HUES6 (cell line): ENCODE measurements at regions not wholly inside any gene's neighbourhood (a gene's known extent, or its start where the extent isn't known, plus 50 kb on each side); places are given as distances from the start of the nearest gene placed in this dataset.

Experiments
- H3K27ac ChIP-seq: 2 replicates; pipeline ENCODE4 v1.7.0; 2013; ENCODE audit warnings: low read depth, mild to moderate bottlenecking, low read length, inconsistent platforms
- H3K27me3 ChIP-seq: 2 replicates; pipeline ENCODE4 v1.6.1; 2013; ENCODE audit warnings: low read length; ENCODE audit not compliant: control insufficient read depth, insufficient read depth
- H3K36me3 ChIP-seq: 2 replicates; pipeline ENCODE4 v1.6.1; 2013; ENCODE audit warnings: low read length; ENCODE audit not compliant: control insufficient read depth, insufficient read depth
- H3K4me1 ChIP-seq: 2 replicates; pipeline ENCODE4 v1.6.1; 2013; ENCODE audit warnings: low read length; ENCODE audit not compliant: control insufficient read depth, insufficient read depth
- H3K4me3 ChIP-seq: 2 replicates; pipeline ENCODE4 v1.5.1; 2013; ENCODE audit warnings: low read depth, low read length
- H3K9ac ChIP-seq: one replicate; pipeline ENCODE4 v1.6.1; 2013; ENCODE audit warnings: mild to moderate bottlenecking, low read length
- H3K9me3 ChIP-seq: 2 replicates; pipeline ENCODE4 v1.6.1; 2013; ENCODE audit warnings: low read depth, low read length; ENCODE audit not compliant: control insufficient read depth, insufficient read depth

DNA sequence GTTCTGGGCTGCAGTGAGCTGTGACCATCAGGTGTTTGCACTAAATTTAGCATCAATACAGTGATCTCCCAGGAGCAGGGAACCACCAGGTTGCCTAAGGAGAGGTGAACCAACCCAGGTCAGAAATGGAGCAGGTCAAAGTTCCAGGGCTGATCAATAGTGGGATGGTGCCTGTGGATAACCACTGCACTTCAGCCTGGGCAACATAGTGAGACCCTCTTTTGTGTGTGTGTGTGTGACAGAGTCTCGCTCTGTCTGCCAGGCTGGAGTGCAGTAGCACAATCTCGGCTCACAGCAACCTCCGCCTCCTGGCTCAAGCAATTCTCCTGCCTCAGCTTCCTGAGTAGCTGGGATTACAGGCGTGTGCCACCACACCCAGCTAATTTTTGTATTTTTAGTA, 163.7 kb upstream of the SERTAD2 start:
- Histone ChIP-seq H3K9me3 (no peaks in the 10 kb centered on the region), H3K27ac (no peak overlapping the region), H3K36me3 (no peaks in the 10 kb centered on the region), H3K4me1 (peaks cover 3% of the 10 kb centered on the region; the same call in 1 of the 2 replicates), H3K4me3 (no peak overlapping the region), H3K9ac (no peak overlapping the region), H3K27me3 (no peaks in the 10 kb centered on the region)

DNA sequence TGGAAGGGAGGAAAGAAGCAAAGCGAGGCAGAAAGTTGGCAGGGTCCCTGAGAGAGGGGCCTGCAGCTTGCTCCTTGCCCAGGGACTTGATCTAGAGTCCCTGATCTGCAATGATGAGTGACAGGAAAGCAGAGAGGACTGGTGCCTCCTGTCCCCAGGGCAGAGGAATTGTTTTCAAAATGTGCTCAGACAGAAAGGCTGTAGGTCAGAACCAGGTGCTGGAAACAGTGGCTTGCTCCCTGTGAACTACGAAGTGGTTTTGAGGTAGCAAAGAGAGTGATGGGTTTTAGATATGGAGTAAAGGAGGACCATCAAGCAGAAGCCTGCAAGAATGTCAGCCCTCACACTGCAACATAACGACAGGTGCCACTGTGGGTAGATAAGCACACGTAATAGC, 164.9 kb upstream of the SERTAD2 start:
- H3K4me3 ChIP-seq = no peak overlapping the region
- H3K9me3 ChIP-seq = no peaks in the 10 kb centered on the region
- H3K9ac ChIP-seq = no peak overlapping the region
- H3K27ac ChIP-seq = no peak overlapping the region
- no peaks in the 10 kb centered on the region for H3K27me3 ChIP-seq
- H3K36me3 ChIP-seq = no peaks in the 10 kb centered on the region
- peaks cover 9% of the 10 kb centered on the region for H3K4me1 ChIP-seq

GRCh38 chr2:64819361-64819760, 165.6 kb upstream of the SERTAD2 start:
- H3K9ac ChIP-seq = no peak overlapping the region
- no peak overlapping the region for H3K4me3 ChIP-seq
- no peak overlapping the region for H3K27ac ChIP-seq
- peaks cover 14% of the 10 kb centered on the region for H3K4me1 ChIP-seq
- no peaks in the 10 kb centered on the region for H3K9me3 ChIP-seq
- H3K36me3 ChIP-seq = no peaks in the 10 kb centered on the region
- H3K27me3 ChIP-seq = no peaks in the 10 kb centered on the region

DNA sequence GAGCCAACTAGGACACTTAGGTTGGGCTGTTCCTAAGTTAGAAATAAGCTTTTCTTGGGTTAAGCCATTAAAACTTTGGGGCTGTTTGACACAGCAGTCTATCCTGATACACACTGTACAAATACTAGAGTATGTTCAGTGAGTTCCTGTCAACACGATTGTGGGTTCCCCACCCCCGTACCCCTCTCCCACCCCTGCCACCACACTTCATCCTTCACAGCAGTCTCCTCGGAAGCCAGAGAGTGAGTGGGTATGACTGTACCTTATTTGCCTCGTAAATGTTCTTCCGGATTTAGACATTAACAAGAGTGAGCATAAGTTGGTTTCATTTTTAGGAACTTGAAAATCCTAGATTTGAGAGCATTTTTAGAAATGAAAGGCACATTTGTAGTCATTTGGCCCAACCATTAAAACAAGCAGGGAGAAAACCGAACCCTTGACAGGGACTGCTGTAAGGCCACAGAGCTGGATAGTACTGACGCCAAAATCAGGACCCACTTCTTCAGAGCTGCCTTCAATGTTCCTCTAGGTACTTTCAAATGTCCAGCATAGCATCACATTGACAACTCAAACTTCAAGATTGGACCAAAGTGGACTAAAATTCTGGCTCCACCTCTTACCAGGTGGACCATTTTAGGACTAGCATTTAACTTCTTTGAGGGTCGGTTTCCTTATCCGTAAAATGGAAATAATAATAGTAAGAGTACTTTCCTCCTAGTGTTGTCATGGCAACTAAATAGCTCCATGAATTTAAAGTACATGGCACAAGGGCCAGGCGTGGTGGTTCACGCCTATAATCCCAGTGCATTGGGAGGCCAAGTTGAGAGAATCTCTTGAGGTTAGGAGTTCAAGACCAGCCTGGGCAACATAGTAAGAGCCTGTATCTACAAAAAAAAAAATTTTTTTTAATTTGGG, 166.3 kb upstream of the SERTAD2 start:
- H3K9ac ChIP-seq = no peak overlapping the region
- H3K9me3 ChIP-seq = no peaks in the 10 kb centered on the region
- no peak overlapping the region for H3K4me3 ChIP-seq
- H3K36me3 ChIP-seq = no peaks in the 10 kb centered on the region
- no peaks in the 10 kb centered on the region for H3K27me3 ChIP-seq
- no peak overlapping the region for H3K27ac ChIP-seq
- peaks cover 20% of the 10 kb centered on the region for H3K4me1 ChIP-seq

GRCh38 chr2:64820901-64821300, 167.2 kb upstream of the SERTAD2 start:
- H3K9ac ChIP-seq = no peak overlapping the region
- no peaks in the 10 kb centered on the region for H3K36me3 ChIP-seq
- H3K27ac ChIP-seq = no peak overlapping the region
- H3K4me3 ChIP-seq = no peak overlapping the region
- no peaks in the 10 kb centered on the region for H3K27me3 ChIP-seq
- no peaks in the 10 kb centered on the region for H3K9me3 ChIP-seq
- peaks cover 24% of the 10 kb centered on the region for H3K4me1 ChIP-seq

GRCh38 chr2:64823794-64824193, 165.4 kb upstream of the SLC1A4 start:
- H3K36me3 ChIP-seq = no peaks in the 10 kb centered on the region
- no peaks in the 10 kb centered on the region for H3K27me3 ChIP-seq
- no peak overlapping the region for H3K27ac ChIP-seq
- H3K4me1 ChIP-seq = peaks cover 21% of the 10 kb centered on the region
- no peak overlapping the region for H3K9ac ChIP-seq
- no peak overlapping the region for H3K4me3 ChIP-seq
- peaks cover 3% of the 10 kb centered on the region; the same call in 1 of the 2 replicates for H3K9me3 ChIP-seq

GRCh38 chr2:64825831-64826491, 163.2 kb upstream of the SLC1A4 start:
- no peaks in the 10 kb centered on the region for H3K36me3 ChIP-seq
- peaks cover 21% of the 10 kb centered on the region for H3K4me1 ChIP-seq
- H3K9ac ChIP-seq = no peak overlapping the region
- H3K9me3 ChIP-seq = peaks cover 3% of the 10 kb centered on the region; the same call in 1 of the 2 replicates
- H3K27ac ChIP-seq = no peak overlapping the region
- no peaks in the 10 kb centered on the region for H3K27me3 ChIP-seq
- H3K4me3 ChIP-seq = no peak overlapping the region

DNA sequence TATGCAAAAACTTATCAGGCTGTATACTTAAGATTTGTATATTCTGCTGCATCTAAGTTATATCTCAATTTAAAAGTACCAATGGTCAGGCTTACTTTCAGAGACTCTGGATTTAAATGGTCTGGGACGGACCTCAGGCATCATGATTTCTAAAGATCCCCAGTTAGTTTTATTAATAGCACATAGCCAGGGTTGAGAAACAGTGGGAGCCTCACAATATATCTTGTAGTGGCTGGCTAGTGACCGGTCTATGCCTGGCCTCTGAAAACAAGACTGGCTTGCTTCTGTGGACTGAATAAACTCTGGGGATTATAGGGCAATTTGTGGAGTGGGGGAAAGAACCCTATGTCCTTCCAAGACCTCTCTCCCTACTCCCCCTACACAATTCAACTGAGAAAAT, 162.5 kb upstream of the SLC1A4 start:
- Histone ChIP-seq H3K9me3 (peaks cover 3% of the 10 kb centered on the region; the same call in 1 of the 2 replicates), H3K36me3 (no peaks in the 10 kb centered on the region), H3K27me3 (no peaks in the 10 kb centered on the region), H3K27ac (no peak overlapping the region), H3K4me3 (no peak overlapping the region), H3K9ac (no peak overlapping the region), H3K4me1 (peaks cover 21% of the 10 kb centered on the region)

DNA sequence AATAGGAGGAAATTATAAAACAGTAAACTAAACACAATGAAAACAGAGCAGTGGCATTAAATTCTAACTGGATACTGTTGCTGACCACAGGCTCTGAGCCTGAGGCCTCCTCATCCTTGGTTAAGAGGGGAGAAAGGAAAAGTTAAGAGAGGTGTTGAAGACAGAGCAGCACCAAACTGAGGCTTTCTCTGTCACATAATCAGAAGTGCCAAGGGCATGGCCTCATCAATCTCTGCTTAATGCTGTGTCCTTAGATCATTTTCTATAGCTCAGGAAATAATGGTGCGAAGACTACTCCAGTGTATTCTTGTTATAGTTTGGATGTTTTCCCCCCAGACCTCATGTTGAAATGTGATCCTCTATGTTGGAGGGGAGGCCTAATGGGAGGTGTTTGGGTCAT, 160.9 kb upstream of the SLC1A4 start:
- no peak overlapping the region for H3K9ac ChIP-seq
- H3K4me3 ChIP-seq = no peak overlapping the region
- no peaks in the 10 kb centered on the region for H3K36me3 ChIP-seq
- peaks cover 3% of the 10 kb centered on the region; the same call in 1 of the 2 replicates for H3K9me3 ChIP-seq
- H3K27me3 ChIP-seq = no peaks in the 10 kb centered on the region
- no peak overlapping the region for H3K27ac ChIP-seq
- H3K4me1 ChIP-seq = peaks cover 18% of the 10 kb centered on the region

- Histone ChIP-seq H3K36me3 (no peaks in the 10 kb centered on the region), H3K9me3 (peaks cover 3% of the 10 kb centered on the region; the same call in 1 of the 2 replicates), H3K4me1 (peaks cover 8% of the 10 kb centered on the region), H3K27me3 (no peaks in the 10 kb centered on the region), H3K4me3 (no peak overlapping the region), H3K9ac (no peak overlapping the region), H3K27ac (no peak overlapping the region)
These were observed 159.7 kb upstream of the SLC1A4 start for GRCh38 chr2:64829525-64829924.
